Activated T-helper 1 cell treated with Interleukin-2 at 50 U/mL for 16 hours (primary cell): ENCODE measurements at regions not wholly inside any gene's neighbourhood (a gene's known extent, or its start where the extent isn't known, plus 50 kb on each side); places are given as distances from the start of the nearest gene placed in this dataset.
"Not testable (repeated sequence)": the region's sequence is repeated elsewhere in the genome, so short reads cannot be mapped to it uniquely, and the experiment has no call there.

ENCODE experiments used
- DNase-seq: peaks from one replicate; pipeline ENCODE4 v3.0.0-alpha.2; 2020; ENCODE audit warnings: low read depth

DNA sequence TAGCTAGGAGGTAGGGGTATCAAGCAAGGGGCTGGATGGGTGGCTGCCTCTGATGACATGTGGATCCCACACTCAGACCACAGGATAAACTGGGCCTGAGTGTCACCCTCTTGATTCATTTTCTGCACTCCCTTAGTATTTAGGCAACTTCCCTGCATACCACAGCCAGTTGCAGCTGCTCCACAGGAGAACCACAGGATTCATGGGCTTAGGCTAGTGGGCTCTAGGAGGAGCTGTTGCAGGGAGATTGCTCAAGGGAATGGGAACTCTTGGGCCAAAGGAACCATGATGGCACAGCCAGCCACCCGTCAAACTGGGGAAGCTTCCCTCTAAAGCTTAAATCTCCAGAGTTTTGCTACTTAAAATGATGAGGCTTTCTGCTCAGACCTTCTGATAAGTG, 269.7 kb upstream of the ASIC2 start:
- DNase-seq = no peak

DNA sequence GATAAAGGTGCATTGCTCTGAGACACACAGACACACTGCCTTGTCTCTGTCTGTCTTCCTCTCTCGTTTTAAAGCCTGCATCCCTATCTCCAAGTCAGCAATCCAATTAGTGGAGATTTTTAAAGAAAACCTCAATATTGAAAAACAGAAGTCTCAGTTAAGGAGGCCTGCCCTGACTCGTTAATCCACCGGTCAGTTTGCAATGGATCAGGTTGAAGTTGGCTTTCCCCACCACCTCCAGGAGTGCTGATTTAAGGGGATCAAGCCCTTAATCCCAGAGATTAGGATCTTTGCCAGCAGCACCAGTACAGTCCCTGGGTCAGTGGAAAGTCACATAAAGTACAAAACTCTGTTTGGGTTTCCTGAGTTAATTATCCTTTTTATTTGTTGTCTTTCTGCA, 271.1 kb upstream of the ASIC2 start:
- no peak for DNase-seq

DNA sequence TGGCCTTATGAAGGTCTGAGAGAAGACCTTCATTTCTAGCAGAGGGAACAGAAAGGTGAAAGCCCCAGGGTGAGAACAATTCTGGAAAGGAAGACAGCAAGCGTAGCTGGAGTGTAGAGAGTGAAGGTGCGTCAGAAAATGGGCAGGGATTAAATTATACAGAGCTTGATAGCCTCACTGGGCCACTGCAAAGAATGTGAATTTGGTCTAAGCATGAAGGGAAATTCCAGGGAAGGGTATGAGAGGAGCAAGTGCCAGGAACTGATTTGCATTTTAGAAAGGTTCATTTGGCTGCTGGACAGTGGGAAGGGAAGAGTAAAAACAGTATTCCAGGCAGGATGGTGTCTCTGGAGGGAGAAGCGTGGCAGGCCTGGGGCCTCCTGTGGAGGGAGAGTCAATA, 274.1 kb upstream of the ASIC2 start:
- no peak for DNase-seq

- DNase-seq = no peak
Measured at GRCh38 chr17:33572615-33573014, 279.5 kb upstream of the ASIC2 start.

- no peak for DNase-seq
Measured at GRCh38 chr17:33574942-33575445, 281.9 kb upstream of the ASIC2 start.

DNA sequence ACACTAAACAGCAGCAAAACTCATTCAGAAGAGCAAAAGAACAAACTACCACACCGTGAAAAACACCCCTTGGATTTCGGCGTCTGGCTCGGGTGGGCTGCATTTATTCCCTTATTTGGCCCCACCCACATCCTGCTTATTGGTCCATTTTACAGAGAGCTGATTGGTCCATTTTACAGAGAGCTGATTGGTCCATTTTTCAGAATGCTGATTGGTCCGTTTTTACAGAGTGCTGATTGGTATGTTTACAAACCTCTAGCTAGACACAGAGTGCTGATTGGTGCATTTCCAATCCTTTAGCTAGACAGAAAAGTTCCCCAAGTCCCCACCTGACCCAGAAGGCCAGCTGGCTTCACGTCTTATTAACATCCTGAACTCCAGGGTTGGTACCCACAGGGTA, 286.6 kb upstream of the ASIC2 start:
- DNase-seq = not testable (repeated sequence)

- DNase-seq = no peak
Measured at GRCh38 chr17:33580215-33580614, 287.1 kb upstream of the ASIC2 start.

GRCh38 chr17:33582661-33583060, 289.6 kb upstream of the ASIC2 start:
- DNase-seq = no peak

DNA sequence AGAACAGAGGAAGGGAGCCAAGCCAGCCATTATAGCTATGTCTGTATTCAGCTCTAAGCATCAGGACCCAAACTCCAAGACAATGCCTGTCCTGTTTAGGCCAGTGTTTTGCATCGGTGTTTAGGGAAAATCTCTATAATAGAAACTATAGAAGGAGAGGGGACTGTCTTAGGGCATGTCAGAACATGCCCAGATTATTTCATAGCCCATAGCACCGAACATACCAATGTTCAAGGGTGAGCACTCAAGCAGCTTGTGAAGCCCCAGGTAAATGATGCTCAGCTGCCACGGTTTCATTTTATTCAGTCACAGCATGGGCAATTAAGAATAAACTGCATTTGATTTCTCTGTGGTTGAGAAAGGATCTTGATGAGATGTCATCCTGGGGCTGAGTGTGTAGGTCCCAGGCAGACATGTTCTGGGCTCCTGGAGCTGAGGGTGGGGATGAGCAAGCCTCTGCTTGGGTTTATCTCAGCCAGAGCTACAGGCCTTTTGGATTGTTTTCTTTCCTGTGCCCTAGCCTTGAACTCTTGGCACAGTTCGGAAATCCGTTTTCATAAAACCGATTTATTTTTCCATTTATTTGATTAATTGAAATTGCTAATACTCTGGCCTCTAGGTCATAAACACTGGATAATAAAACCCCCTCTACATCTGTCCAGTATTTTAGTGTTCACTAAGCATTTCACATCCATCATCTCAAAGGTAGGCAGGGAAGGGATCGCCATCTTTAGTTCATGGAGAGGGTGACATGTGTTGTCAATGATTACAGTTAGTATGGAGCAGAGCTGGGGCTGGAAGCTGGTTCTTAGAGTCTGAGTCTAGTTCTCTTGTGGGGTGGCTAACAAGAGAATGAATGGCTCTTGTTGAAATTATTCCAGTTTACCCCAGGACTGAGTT, 290.7 kb upstream of the ASIC2 start:
- no peak for DNase-seq

GRCh38 chr17:33593991-33594390, 300.9 kb upstream of the ASIC2 start:
- DNase-seq = no peak

DNA sequence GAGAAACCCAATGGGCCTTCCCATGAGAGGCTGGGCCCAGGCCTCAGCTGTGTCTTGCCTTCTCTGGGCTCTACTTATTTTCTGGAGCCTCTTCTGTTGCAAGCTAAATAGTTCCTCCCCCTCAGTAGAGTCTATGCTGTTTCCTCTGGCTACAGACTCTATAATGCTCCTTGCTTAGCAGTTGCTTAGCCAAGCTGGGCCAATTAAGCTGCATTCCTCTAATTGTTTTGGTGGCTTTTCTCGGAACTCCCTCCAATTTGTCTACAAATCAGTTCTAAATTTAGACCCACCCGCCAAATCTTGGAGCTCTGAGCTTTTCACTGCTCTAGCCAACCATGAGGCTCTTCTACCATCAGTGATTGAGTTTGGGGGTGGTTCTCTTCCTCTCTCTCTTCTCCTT, 302.7 kb upstream of the ASIC2 start:
- no peak for DNase-seq

- no peak for DNase-seq
Measured at GRCh38 chr17:33596899-33597298, 303.8 kb upstream of the ASIC2 start.

DNA sequence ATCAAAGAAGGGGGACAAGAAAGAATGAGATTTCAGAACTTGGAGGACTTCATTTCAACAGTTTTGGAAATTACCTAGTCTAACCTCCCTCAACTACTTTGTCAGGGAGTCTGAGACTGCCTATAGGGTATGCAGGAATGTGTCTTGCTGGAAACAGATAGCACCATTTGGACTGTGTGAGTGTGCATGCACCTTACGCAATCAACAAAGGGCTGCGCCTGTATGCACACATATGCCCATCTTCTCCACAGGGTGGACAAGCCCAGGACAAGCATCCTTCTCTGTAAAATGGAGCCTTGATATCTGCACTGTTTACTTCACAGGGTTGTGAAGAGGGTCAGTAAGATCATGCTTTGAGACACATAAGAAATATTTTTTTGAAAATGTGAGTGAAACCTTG, 305.7 kb upstream of the ASIC2 start:
- no peak for DNase-seq

DNA sequence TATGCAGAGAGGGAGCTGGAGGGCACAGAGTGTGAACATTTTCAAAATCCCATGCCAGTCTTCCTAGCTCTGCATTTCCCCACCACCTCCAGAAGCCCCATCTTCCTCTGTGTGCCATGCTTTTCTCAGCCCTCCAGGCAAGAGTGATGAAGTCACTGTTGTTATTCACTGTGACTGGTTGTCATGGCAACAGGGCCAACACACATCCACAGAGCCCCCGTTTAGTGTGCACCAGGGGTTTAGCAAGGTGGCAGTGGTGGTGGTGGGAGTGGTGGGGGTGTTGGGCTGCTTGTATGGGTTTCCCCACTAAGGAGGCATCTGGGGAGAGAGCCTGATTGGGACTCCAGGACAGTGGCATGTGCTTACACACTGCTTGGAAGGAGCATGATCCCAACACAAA, 309.9 kb upstream of the ASIC2 start:
- no peak for DNase-seq

DNA sequence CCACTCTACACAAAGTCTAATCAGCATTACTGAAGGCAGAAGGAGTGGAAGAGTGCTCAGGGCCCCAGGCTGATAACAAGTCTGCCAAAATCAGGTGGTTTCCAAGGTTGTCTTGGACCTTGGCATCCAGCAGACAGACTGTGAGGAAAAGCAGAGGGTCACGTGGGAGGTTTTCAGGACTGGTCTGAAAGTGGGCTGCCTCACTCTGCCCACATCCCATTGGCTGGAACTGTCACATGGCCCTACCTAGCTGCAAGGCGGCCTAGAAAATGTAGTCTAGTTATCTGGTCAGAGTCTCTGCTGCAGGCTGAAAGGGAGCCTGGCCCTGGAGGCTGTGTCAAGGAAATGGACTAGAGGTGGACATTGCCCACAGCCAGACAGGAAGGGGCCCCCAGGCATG, 310.7 kb upstream of the ASIC2 start:
- no peak for DNase-seq

DNA sequence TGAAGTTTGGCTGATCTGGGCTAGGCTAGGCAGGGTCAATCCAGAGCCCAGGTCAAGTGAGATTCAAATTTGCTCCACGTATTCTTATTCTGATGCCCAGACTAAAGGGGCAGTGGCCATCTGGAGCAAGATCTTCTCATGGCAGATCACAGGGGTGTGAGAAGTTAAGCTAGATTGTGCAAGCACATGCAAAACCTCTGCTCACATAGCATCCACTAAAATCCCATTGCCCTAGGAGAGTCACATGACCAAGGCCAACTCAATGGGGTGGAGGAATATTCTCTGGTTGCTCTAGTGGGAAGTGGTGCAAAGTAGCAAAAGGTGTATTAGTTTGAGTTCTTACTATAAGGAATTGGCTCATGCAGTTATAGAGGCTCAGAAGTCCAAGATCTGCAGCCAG, 318.4 kb upstream of the ASIC2 start:
- no peak for DNase-seq

DNA sequence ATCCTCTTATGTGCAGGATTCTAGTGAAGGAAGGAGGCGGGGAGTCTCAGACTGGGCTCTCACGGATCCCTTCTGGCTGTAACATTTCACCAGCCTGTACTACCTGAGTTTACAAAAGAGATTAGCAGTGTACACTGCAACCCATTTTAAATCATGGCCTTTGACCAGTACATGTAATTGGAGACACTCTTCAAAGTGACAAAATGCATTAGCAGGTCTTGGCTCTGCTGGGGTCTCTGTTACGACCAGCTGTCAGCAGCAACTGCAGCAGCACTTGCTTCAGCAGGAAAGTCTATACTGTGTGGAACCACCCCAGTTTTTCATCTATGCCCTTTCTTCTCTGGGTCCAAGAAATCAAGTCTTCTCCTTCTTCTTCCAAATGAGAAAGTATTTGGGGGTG, 322.8 kb upstream of the ASIC2 start:
- no peak for DNase-seq

- DNase-seq = no peak
Measured at GRCh38 chr17:33623841-33624240, 330.7 kb upstream of the ASIC2 start.

DNA sequence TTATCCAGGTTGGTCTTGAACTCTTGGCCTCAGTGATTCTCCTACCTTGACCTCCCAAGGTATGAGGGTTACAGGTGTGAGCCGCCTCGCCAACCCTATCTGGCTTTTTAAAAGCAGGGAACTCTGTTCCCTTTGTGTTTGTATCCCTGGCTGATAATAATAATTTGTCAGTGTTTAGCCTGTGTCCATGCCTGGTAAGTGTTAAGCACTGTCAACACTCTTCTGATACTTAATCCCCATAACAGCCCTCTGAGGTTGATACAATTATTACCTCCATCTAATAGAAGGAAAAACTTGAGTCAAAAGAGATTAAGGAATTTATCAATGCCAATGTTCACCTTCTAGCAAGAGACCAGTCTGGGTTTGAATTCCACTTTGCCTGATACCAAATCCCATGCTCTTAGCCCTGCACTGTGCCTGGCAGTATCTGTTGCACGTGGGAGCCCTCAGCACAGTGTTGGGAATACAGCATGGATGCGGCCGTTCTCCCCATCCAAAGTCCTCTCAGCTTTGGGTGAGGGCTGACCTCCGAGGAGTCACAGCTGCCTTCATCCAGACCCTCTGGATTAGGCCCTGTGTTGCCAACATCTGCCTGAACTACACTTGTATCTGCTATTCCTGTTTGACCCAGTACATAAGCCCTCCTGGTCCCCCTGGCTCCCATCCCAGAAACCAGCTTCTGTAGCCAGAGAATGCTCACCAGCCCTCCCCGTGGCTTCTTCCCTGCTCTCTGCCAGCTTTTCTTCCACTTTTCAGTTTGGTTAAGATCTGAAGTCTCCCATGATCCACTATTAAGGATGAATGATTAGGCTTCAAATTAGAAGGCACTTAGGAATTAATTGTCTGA, 335.6 kb upstream of the ASIC2 start:
- DNase-seq = no peak

- no peak for DNase-seq
Measured at GRCh38 chr17:33633446-33633845, 340.4 kb upstream of the ASIC2 start.

GRCh38 chr17:33637534-33637933, 344.4 kb upstream of the ASIC2 start:
- no peak for DNase-seq

DNA sequence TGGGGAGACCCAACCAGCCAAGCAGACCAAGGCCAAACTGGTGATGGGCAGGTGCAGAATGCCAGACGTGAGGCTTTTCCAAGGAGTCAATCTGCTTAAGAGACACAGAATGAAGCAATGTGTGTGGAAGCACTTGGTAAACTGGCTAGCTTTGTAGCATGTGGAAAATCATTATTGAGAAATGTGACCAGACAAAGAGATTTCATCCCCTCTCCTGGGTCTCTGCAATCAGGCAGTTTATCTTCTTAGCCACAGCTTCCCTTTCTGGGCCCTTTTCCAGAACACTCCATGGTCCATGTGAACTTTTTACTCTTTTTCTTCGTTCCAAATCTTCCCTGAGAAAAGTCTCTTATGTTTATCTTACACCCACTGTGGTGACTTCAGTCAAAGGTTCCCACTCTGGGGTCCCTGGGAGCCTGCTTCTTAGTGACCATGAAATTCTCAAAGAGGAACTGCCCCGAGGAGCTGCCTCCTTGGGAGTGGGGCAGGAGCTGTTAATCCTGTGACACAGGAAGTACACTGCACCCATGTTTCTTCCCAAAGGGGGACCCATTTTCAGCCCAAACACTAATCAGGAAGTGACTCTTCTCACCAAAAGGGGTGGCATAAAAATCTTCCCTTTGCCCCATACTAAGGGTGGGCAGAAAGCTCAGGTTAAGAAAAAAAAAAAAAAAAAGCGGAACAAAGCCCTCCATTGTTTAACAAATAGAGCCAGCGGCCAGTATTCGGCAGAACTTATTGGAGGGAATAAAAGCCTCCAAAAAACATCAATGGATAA, 346.2 kb upstream of the ASIC2 start:
- DNase-seq = no peak
